ENCODE measurements at regions not wholly inside any gene's neighbourhood (a gene's known extent, or its start where the extent isn't known, plus 50 kb on each side); places are given as distances from the start of the nearest gene placed in this dataset.

DNA sequence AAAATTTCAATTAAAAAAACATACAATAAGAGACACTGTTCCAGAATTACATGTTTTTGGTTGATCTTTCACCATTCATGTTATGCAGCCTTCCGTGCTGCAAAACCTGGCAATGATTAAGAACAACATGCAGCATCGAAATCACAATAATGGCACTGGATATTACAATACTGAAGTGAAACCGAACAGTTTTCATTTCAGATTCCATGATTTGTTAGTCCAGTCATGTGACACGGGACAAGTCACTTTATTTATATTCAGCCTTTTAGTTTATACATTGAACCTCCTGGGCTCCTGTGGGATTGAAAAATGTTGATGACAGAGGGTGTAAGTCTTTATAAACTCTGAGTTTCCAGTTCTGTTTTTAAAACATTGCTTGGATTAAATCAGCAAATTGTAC lies 142.5 kb upstream of the TTC29 start:
- no peak overlapping the region for H2BK120ac ChIP-seq (ENCODE audit: low read depth, low read length, poor library complexity, severe bottlenecking)
- H3K56ac ChIP-seq (ENCODE audit: insufficient read length, low read depth, low read length): no peak overlapping the region
- no peak overlapping the region for H4K5ac ChIP-seq (ENCODE audit: insufficient read length, low read depth, low read length)
- Mint-ChIP-seq H3K36me3 (ENCODE audit: insufficient read depth in 1 of 3, low read depth in 3 of 3) (no peaks in the 10 kb centered on the region), H3K27ac (no peak overlapping the region), H3K9me3 (no peaks in the 10 kb centered on the region), H3K4me3 (no peak overlapping the region), H3K27me3 (ENCODE audit: low read depth) (no peaks in the 10 kb centered on the region; the same call in 1 of the 2 replicates), H3K4me1 (peaks cover 9 to 12% of the 10 kb centered on the region in 2 experiments)
- no peak overlapping the region for H2BK15ac ChIP-seq (ENCODE audit: low read depth, low read length)
- H3K4me1 ChIP-seq (ENCODE audit: insufficient read depth, low read length): no peaks in the 10 kb centered on the region
- no peaks in the 10 kb centered on the region for H3K79me2 ChIP-seq (ENCODE audit: insufficient read depth, low read length)
- H3T11ph ChIP-seq (ENCODE audit: low read length): no peak overlapping the region
- H3K23me2 ChIP-seq (ENCODE audit: insufficient read length, low read depth, low read length, poor library complexity, severe bottlenecking): no peaks in the 10 kb centered on the region
- H2BK5ac ChIP-seq (ENCODE audit: insufficient read length, low read length): no peak overlapping the region
- H2AK5ac ChIP-seq (ENCODE audit: insufficient read length, low read length): no peak overlapping the region
- H3K79me1 ChIP-seq (ENCODE audit: insufficient read depth, low read depth, low read length, poor library complexity, severe bottlenecking): no peaks in the 10 kb centered on the region
- no peak overlapping the region for H3K27ac ChIP-seq (ENCODE audit: insufficient read length, low read depth, low read length)
- DNase-seq: no peak
- H3K4ac ChIP-seq (ENCODE audit: low read depth, low read length): no peak overlapping the region
- H4K20me1 ChIP-seq (ENCODE audit: control insufficient read depth, insufficient read depth, insufficient read length): no peaks in the 10 kb centered on the region
- H3K27me3 ChIP-seq (ENCODE audit: insufficient read depth, low read length): no peaks in the 10 kb centered on the region
- no CpG with 5 or more reads among the region's 4 CpGs for WGBS (ENCODE audit: extremely low coverage, insufficient read length, low lambda C conversion rate)
- no peak overlapping the region for H4K8ac ChIP-seq (replicated peaks; ENCODE audit: insufficient read length, low read depth, low read length)
- no peak overlapping the region for H3K4me2 ChIP-seq (ENCODE audit: insufficient read depth, insufficient read length, low read length)
- no peak overlapping the region for H4K91ac ChIP-seq (ENCODE audit: insufficient read length, low read depth, low read length)
- no peaks in the 10 kb centered on the region for H3K9me3 ChIP-seq (ENCODE audit: control insufficient read depth, low read depth, low read length)
- no peak overlapping the region for H2BK12ac ChIP-seq (ENCODE audit: insufficient read length, low read depth, low read length)
- no peak overlapping the region for H3K23ac ChIP-seq (ENCODE audit: insufficient read length, low read depth, low read length)
- H3K14ac ChIP-seq (ENCODE audit: insufficient read depth, low read length): no peak overlapping the region
- H3K18ac ChIP-seq (ENCODE audit: insufficient read length, low read depth, low read length): no peak overlapping the region
- H3K9ac ChIP-seq (ENCODE audit: extremely low read depth, insufficient read length, low read length): no peak overlapping the region
- TF ChIP-seq, protein P1, sequence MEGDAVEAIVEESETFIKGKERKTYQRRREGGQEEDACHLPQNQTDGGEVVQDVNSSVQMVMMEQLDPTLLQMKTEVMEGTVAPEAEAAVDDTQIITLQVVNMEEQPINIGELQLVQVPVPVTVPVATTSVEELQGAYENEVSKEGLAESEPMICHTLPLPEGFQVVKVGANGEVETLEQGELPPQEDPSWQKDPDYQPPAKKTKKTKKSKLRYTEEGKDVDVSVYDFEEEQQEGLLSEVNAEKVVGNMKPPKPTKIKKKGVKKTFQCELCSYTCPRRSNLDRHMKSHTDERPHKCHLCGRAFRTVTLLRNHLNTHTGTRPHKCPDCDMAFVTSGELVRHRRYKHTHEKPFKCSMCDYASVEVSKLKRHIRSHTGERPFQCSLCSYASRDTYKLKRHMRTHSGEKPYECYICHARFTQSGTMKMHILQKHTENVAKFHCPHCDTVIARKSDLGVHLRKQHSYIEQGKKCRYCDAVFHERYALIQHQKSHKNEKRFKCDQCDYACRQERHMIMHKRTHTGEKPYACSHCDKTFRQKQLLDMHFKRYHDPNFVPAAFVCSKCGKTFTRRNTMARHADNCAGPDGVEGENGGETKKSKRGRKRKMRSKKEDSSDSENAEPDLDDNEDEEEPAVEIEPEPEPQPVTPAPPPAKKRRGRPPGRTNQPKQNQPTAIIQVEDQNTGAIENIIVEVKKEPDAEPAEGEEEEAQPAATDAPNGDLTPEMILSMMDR (conservative IDR thresholded peaks at IDR 0.05): no peak
- H2AFZ ChIP-seq (ENCODE audit: low read length): no peak overlapping the region
- no peak overlapping the region for H2BK20ac ChIP-seq (ENCODE audit: low read depth, low read length, poor library complexity, severe bottlenecking)

Data from H9 (cell line).